ENCODE measurements at regions not wholly inside any gene's neighbourhood (a gene's known extent, or its start where the extent isn't known, plus 50 kb on each side); places are given as distances from the start of the nearest gene placed in this dataset.

GRCh38 chr17:71110326-71110725, 941.0 kb downstream of the KCNJ2 start:
- TF ChIP-seq POLR2AphosphoS5 (IDR thresholded peaks at IDR 0.05; ENCODE audit: insufficient read depth, low read depth, low read length) (no peak), POLR2A (IDR thresholded peaks at IDR 0.05; ENCODE audit: low read depth, low read length) (no peak), FOS (IDR thresholded peaks at IDR 0.05; ENCODE audit: borderline replicate concordance, insufficient read depth, low read length) (no peak), GATA2 (IDR thresholded peaks at IDR 0.05; ENCODE audit: insufficient read depth, insufficient read length, low read depth, low read length) (no peak), MAX (IDR thresholded peaks at IDR 0.05; ENCODE audit: insufficient read depth, insufficient read length) (no peak), EZH2 (IDR thresholded peaks at IDR 0.05; ENCODE audit: borderline replicate concordance, low read depth, low read length, severe bottlenecking) (no peak)
- TF ChIP-seq, protein P1, sequence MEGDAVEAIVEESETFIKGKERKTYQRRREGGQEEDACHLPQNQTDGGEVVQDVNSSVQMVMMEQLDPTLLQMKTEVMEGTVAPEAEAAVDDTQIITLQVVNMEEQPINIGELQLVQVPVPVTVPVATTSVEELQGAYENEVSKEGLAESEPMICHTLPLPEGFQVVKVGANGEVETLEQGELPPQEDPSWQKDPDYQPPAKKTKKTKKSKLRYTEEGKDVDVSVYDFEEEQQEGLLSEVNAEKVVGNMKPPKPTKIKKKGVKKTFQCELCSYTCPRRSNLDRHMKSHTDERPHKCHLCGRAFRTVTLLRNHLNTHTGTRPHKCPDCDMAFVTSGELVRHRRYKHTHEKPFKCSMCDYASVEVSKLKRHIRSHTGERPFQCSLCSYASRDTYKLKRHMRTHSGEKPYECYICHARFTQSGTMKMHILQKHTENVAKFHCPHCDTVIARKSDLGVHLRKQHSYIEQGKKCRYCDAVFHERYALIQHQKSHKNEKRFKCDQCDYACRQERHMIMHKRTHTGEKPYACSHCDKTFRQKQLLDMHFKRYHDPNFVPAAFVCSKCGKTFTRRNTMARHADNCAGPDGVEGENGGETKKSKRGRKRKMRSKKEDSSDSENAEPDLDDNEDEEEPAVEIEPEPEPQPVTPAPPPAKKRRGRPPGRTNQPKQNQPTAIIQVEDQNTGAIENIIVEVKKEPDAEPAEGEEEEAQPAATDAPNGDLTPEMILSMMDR (IDR thresholded peaks at IDR 0.05; ENCODE audit: extremely low read depth in 1 of 2, insufficient read depth in 1 of 2, low read depth in 1 of 2, low read length in 2 of 2): no peak

Measured in endothelial cell of umbilical vein (primary cell).